ENCODE measurements at regions not wholly inside any gene's neighbourhood (a gene's known extent, or its start where the extent isn't known, plus 50 kb on each side); places are given as distances from the start of the nearest gene placed in this dataset.

DNA sequence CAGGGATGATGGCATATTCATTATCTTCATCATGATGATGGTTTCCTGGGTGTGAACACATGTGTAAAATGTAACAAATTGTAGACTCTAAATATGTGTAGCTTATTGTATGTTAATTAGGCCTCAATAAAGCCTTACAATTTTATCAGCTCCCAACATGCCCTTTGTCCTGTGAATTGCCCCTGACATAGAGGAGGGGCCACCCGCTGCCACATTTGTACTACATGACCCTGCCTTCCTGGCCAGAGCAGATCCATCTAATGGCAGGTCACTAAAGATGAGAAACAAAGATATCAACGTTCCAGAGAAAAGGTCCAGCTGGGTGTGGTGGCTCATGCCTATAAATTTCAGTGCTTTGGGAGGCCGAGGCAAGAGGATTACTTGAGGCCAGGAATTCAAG, 117.2 kb downstream of the CAAP1 start:
- TF ChIP-seq, protein P1, sequence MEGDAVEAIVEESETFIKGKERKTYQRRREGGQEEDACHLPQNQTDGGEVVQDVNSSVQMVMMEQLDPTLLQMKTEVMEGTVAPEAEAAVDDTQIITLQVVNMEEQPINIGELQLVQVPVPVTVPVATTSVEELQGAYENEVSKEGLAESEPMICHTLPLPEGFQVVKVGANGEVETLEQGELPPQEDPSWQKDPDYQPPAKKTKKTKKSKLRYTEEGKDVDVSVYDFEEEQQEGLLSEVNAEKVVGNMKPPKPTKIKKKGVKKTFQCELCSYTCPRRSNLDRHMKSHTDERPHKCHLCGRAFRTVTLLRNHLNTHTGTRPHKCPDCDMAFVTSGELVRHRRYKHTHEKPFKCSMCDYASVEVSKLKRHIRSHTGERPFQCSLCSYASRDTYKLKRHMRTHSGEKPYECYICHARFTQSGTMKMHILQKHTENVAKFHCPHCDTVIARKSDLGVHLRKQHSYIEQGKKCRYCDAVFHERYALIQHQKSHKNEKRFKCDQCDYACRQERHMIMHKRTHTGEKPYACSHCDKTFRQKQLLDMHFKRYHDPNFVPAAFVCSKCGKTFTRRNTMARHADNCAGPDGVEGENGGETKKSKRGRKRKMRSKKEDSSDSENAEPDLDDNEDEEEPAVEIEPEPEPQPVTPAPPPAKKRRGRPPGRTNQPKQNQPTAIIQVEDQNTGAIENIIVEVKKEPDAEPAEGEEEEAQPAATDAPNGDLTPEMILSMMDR (IDR thresholded peaks at IDR 0.05), result no peak
- TF ChIP-seq EP300 (IDR thresholded peaks at IDR 0.05), result no peak
